Neural cell (in vitro differentiated cells): ENCODE measurements at regions not wholly inside any gene's neighbourhood (a gene's known extent, or its start where the extent isn't known, plus 50 kb on each side); places are given as distances from the start of the nearest gene placed in this dataset.

Source experiments
- H2AFZ ChIP-seq: fragments of 200-600, 300-800 bp; sonication (generic), shearing (Covaris generic); 2 replicates; pipeline ENCODE4 v1.6.0; 2014; ENCODE audit warnings: low read depth, mild to moderate bottlenecking, antibody characterized with exemption, low read length, moderate library complexity
- H3F3A ChIP-seq: fragments of 200-600 bp; shearing (Covaris generic); 2 replicates; pipeline ENCODE4 v1.6.1; 2016; ENCODE audit warnings: mild to moderate bottlenecking, moderate library complexity, mixed read lengths, antibody characterized with exemption, low read length; ENCODE audit not compliant: insufficient read depth, poor library complexity, severe bottlenecking
- H3K27ac ChIP-seq: fragments of 200-600, 300-800 bp; sonication (generic), shearing (Covaris generic); 2 replicates; pipeline ENCODE4 v1.5.1; 2014; ENCODE audit warnings: mild to moderate bottlenecking, low read length, moderate library complexity
- H3K27me3 ChIP-seq: fragments of 300-800, 200-600 bp; sonication (generic), shearing (Covaris generic); 2 replicates; pipeline ENCODE4 v1.6.0; 2014; ENCODE audit warnings: mild to moderate bottlenecking, low read depth, low read length, moderate library complexity; ENCODE audit not compliant: insufficient read depth
- H3K36me3 ChIP-seq: fragments of 300-800, 200-600 bp; sonication (generic), shearing (Covaris generic); 2 replicates; pipeline ENCODE4 v1.5.1; 2014; ENCODE audit warnings: mild to moderate bottlenecking, antibody characterized with exemption, low read length, moderate library complexity; ENCODE audit not compliant: insufficient read depth
- H3K4me2 ChIP-seq: fragments of 300-800, 200-600 bp; sonication (generic), shearing (Covaris generic); 2 replicates; pipeline ENCODE4 v1.6.0; 2014; ENCODE audit warnings: mild to moderate bottlenecking, low read length
- H3K4me3 ChIP-seq: fragments of 300-800, 200-600 bp; sonication (generic), shearing (Covaris generic); 2 replicates; pipeline ENCODE4 v1.5.1; 2014; ENCODE audit warnings: mild to moderate bottlenecking, low read length, moderate library complexity
- H3K79me2 ChIP-seq: fragments of 200-600 bp; shearing (Covaris generic); replicated peaks from 2 replicates; pipeline ENCODE4 v1.6.0; 2014; ENCODE audit warnings: mild to moderate bottlenecking, low read length, moderate library complexity; ENCODE audit not compliant: insufficient read depth
- H3K9ac ChIP-seq: fragments of 300-800, 200-600 bp; sonication (generic), shearing (Covaris generic); 2 replicates; pipeline ENCODE4 v1.6.1; 2016; ENCODE audit warnings: mild to moderate bottlenecking, low read length, mixed read lengths
- H3K9me2 ChIP-seq: fragments of 200-600 bp; shearing (Covaris generic); 2 replicates; pipeline ENCODE4 v1.6.1; 2016; ENCODE audit warnings: mild to moderate bottlenecking, low read length, mixed read lengths; ENCODE audit not compliant: insufficient read depth
- H3K9me3 ChIP-seq: fragments of 200-600, 300-800 bp; sonication (generic), shearing (Covaris generic); 2 replicates; pipeline ENCODE4 v1.6.1; 2016; ENCODE audit warnings: mild to moderate bottlenecking, mixed run types, low read length, moderate library complexity, mixed read lengths
- H4K20me1 ChIP-seq: fragments of 200-600 bp; shearing (Covaris generic); 2 replicates; pipeline ENCODE4 v1.6.1; 2016; ENCODE audit warnings: mild to moderate bottlenecking, mixed run types; ENCODE audit not compliant: insufficient read depth
- CTCF ChIP-seq: fragments of 450-650 bp; IDR thresholded peaks from 2 replicates; pipeline ENCODE4 v1.5.1; 2014; ENCODE audit warnings: antibody characterized with exemption, mild to moderate bottlenecking, moderate library complexity; ENCODE audit not compliant: poor library complexity, severe bottlenecking
- EP300 ChIP-seq: fragments of 450-650 bp; conservative IDR thresholded peaks from 2 replicates; pipeline ENCODE4 v1.6.1; 2014; ENCODE audit warnings: antibody characterized with exemption, mild to moderate bottlenecking, moderate library complexity; ENCODE audit not compliant: poor library complexity, severe bottlenecking
- EZH2 ChIP-seq: fragments of 200-600, 300-800 bp; shearing (Covaris generic), sonication (generic); IDR thresholded peaks from 2 replicates; pipeline ENCODE4 v1.6.1; 2014; ENCODE audit warnings: antibody characterized with exemption, low read length, borderline replicate concordance, mild to moderate bottlenecking; ENCODE audit not compliant: insufficient read depth, poor library complexity, severe bottlenecking
- MXI1 ChIP-seq: fragments of 450-650 bp; conservative IDR thresholded peaks from 2 replicates; pipeline ENCODE4 v1.6.1; 2014; ENCODE audit warnings: antibody characterized with exemption, mild to moderate bottlenecking; ENCODE audit not compliant: poor library complexity, severe bottlenecking
- POLR2AphosphoS5 ChIP-seq: IDR thresholded peaks from 2 replicates; pipeline ENCODE4 v1.6.1; 2012
- RAD21 ChIP-seq: fragments of 450-650 bp; conservative IDR thresholded peaks from 2 replicates; pipeline ENCODE4 v1.6.1; 2014; ENCODE audit warnings: antibody characterized with exemption, mild to moderate bottlenecking, moderate library complexity
- REST ChIP-seq: IDR thresholded peaks from 2 replicates; pipeline ENCODE4 v1.6.1; 2012; ENCODE audit warnings: borderline replicate concordance
- SMC3 ChIP-seq: fragments of 450-650 bp; conservative IDR thresholded peaks from 2 replicates; pipeline ENCODE4 v1.6.1; 2014; ENCODE audit warnings: antibody characterized with exemption, mild to moderate bottlenecking, moderate library complexity; ENCODE audit not compliant: poor library complexity
- TAF1 ChIP-seq: IDR thresholded peaks from 2 replicates; pipeline ENCODE4 v1.6.1; 2012; ENCODE audit warnings: low read depth

DNA sequence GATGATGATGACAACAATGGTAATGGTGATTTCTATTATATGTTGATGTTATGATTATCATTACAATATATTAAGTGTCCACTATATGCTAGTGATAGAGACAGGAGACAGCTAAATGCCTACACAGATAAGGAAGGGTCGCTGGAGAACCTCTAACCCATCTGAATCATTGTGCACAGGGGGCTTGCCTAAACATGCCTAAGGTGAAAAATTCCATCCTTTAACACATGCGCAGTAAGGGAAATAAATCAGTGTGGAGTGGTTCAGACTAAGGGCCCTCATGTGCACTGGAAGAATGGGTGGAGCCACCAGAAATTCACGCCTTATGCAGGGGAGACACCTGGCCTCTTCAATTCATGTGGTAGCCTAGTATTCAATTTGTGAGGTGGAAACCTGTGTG, 120.4 kb downstream of the TPBG start:
- Histone ChIP-seq H3K79me2 (no peaks in the 10 kb centered on the region), H3K4me3 (no peak overlapping the region), H3K4me2 (no peak overlapping the region), H3K9me2 (no peaks in the 10 kb centered on the region), H3K27ac (no peak overlapping the region), H2AFZ (no peak overlapping the region), H3K9me3 (no peaks in the 10 kb centered on the region), H4K20me1 (no peaks in the 10 kb centered on the region), H3K36me3 (no peaks in the 10 kb centered on the region), H3K27me3 (no peaks in the 10 kb centered on the region), H3F3A (no peaks in the 10 kb centered on the region), H3K9ac (no peak overlapping the region)
- no peak for TF ChIP-seq POLR2AphosphoS5
- TF ChIP-seq EP300 = no peak
- no peak for TF ChIP-seq EZH2
- TF ChIP-seq SMC3 = no peak
- no peak for TF ChIP-seq RAD21
- TF ChIP-seq CTCF = no peak
- TF ChIP-seq TAF1 = no peak
- TF ChIP-seq MXI1 = no peak
- no peak for TF ChIP-seq REST

DNA sequence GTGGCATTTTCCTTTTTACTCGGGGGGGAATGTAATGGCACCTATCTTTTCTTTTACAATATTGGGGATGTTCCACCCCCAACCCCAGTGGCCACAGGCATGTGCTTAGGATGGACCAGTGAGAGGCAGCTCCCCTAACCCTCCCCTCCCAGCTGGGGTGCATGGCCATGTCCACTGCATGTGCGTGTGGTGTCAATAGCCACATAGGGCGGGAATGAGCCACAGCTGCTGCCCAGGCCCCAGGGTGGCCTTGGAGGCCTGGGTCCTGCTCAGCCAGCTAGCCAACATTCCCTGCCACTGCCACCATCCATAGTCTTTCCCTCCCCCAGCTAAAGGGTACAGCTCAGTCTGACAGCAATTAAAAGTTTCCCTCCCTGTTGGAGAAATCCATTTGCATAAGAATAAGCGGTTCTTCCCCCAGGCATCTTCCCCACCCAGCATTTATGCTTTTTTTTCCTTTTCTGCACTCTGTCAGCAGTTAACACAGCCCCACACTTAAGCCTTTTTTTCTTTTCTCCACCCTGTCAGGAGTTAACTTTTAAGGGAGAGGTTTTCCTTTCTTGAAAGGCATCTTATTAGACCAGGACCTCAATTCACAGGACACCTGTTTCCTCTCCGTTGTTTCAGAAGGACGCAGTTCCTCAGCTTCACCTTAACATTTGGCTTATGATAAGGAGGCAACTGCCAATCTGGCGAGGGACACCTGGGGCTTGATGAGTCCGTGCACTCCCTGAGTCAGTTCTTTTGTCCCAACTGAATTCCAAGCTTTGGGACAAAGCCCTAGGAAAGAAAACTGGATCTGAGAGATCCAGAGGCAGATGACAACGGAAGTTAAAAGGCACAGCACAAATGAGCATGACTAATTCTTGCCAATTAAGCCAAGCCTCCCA, 121.4 kb downstream of the TPBG start:
- TF ChIP-seq TAF1 = no peak
- no peak for TF ChIP-seq POLR2AphosphoS5
- TF ChIP-seq SMC3 = no peak
- no peak overlapping the region for H2AFZ ChIP-seq
- no peaks in the 10 kb centered on the region for H3K9me3 ChIP-seq
- no peaks in the 10 kb centered on the region for H3K79me2 ChIP-seq
- no peaks in the 10 kb centered on the region for H3K27me3 ChIP-seq
- no peak overlapping the region for H3K4me2 ChIP-seq
- no peak overlapping the region for H3K9ac ChIP-seq
- no peak overlapping the region for H3K27ac ChIP-seq
- no peaks in the 10 kb centered on the region for H3K9me2 ChIP-seq
- H3K36me3 ChIP-seq = no peaks in the 10 kb centered on the region
- no peaks in the 10 kb centered on the region for H3F3A ChIP-seq
- H4K20me1 ChIP-seq = no peaks in the 10 kb centered on the region
- no peak overlapping the region for H3K4me3 ChIP-seq
